ENCODE measurements at regions not wholly inside any gene's neighbourhood (a gene's known extent, or its start where the extent isn't known, plus 50 kb on each side); places are given as distances from the start of the nearest gene placed in this dataset.

DNA sequence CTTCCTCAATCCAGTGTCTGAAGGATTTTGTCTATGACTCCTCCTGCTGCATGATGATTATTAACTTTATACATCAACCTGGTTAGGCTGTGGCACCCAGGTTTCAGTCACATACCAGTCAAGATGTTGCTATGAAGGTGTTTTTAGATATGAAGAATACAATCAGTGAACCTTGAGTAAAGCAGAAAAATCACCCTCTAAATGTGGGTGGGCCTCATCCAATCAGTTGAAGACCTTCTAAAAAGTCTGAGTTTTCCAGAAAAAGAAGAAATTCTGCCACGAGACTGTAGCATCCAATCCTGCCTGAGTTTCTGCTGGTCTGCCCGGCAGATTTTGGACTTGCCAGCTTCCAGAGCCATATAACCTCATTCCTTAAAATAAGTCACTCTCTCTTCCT lies 126.1 kb upstream of the FRMD4A start:
- TF ChIP-seq CTCF (IDR thresholded peaks at IDR 0.05), result no peak
- TF ChIP-seq POLR2A (IDR thresholded peaks at IDR 0.05), result no peak

Data from lower leg skin (tissue), 3 donors.